Aorta (tissue), 5 donors: ENCODE measurements at regions not wholly inside any gene's neighbourhood (a gene's known extent, or its start where the extent isn't known, plus 50 kb on each side); places are given as distances from the start of the nearest gene placed in this dataset.

Experiments used
- ATAC-seq: fragments of 200-7000 bp; cut with Tn5 transposase; one replicate; pipeline ENCODE4 v1.9.1; 2022; ENCODE audit warnings: moderate library complexity; ENCODE audit not compliant: low FRiP score
- DNase-seq, 2 donors: peaks; one replicate each; pipeline ENCODE4 v3.0.0-alpha.2; 2020
- H3K27ac ChIP-seq, 2 donors: one replicate each; pipeline ENCODE4 v1.5.1; 2013; ENCODE audit warnings: low read length in 2 of 2, mild to moderate bottlenecking in 2 of 2, moderate library complexity in 2 of 2, control low read depth in 1 of 2, inconsistent platforms in 1 of 2, low read depth in 1 of 2
- H3K27me3 ChIP-seq, 2 donors: one replicate each; pipeline ENCODE4 v1.6.1; 2013; ENCODE audit warnings: control low read depth in 1 of 2, low read length in 1 of 2, mild to moderate bottlenecking in 1 of 2, moderate library complexity in 1 of 2; ENCODE audit not compliant: insufficient read depth in 2 of 2, control insufficient read depth in 1 of 2
- H3K36me3 ChIP-seq, 2 donors: one replicate each; pipeline ENCODE4 v1.6.1; 2013; ENCODE audit warnings: control low read depth in 1 of 2, low read length in 1 of 2, mild to moderate bottlenecking in 1 of 2; ENCODE audit not compliant: insufficient read depth in 2 of 2, control insufficient read depth in 1 of 2
- H3K4me1 ChIP-seq, 2 donors: one replicate each; pipeline ENCODE4 v1.6.1; 2013; ENCODE audit warnings: low read length in 2 of 2, control low read depth in 1 of 2, mild to moderate bottlenecking in 1 of 2, moderate library complexity in 1 of 2; ENCODE audit not compliant: insufficient read depth in 2 of 2, control insufficient read depth in 1 of 2
- H3K4me3 ChIP-seq, 2 donors: one replicate each; pipeline ENCODE4 v1.5.1; 2013; ENCODE audit warnings: low read length in 2 of 2, control low read depth in 1 of 2, mild to moderate bottlenecking in 1 of 2
- H3K9me3 ChIP-seq: one replicate; pipeline ENCODE4 v1.6.1; 2013; ENCODE audit warnings: mild to moderate bottlenecking, low read length; ENCODE audit not compliant: control insufficient read depth
- WGBS, 2 donors: extraction: QIAGEN DNeasy Blood & Tissue Kit; methylation state at CpG; one replicate each; pipeline ENCODE4 v1.1.7; 2013; 5-methylcytosine and 5-hydroxymethylcytosine counted together
- intact Hi-C, 2 donors: fragments of 100-400 bp; cut with DNase I; formaldehyde crosslinking; loops; one replicate each; pipeline versions ENCODE4 v1.14.2 to v1.15.0; 2022
- donor health status: healthy with polysubstance abuse.
- donor health status: Bipolar disorder and iron deficiency.
- donor health status: DM: no; HTN: no; CAD: no.
- donor health status: DM: no; HTN: no; CAD: no.
- donor health status: DM: yes; HTN: yes; CAD: no.

DNA sequence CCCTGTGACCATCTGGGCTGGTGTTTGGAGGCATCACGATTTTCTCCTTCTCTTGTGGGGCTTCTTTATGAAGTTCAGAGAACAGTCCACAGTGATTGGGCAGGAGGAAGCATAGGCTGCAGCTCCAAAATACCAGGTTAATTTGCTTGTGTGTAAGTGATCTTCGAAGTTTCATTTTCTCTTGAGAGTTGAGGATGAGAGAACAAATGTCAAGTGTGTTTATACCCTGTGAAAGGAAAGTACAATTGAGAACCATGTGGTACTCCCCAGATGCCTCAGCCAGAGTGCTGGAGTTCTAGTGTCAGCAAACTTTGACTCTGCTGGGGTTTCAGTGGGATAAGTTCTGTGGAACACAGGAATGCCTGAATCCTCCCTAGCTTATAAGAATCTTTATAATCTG, 357.1 kb upstream of the CFAP20DC start:
- DNase-seq = no peak
- WGBS, 2 donors = 75 to 76% methylated on average over 2 of the region's 2 CpGs
- peaks cover 0 to 2% of the 10 kb centered on the region in 2 donors for H3K27me3 ChIP-seq
- H3K4me1 ChIP-seq = no peaks in the 10 kb centered on the region
- ATAC-seq = no peak
- intact Hi-C loops = no loop called here
- H3K4me3 ChIP-seq = no peak overlapping the region
- H3K27ac ChIP-seq = no peak overlapping the region
- no peaks in the 10 kb centered on the region for H3K36me3 ChIP-seq
- no peaks in the 10 kb centered on the region for H3K9me3 ChIP-seq

DNA sequence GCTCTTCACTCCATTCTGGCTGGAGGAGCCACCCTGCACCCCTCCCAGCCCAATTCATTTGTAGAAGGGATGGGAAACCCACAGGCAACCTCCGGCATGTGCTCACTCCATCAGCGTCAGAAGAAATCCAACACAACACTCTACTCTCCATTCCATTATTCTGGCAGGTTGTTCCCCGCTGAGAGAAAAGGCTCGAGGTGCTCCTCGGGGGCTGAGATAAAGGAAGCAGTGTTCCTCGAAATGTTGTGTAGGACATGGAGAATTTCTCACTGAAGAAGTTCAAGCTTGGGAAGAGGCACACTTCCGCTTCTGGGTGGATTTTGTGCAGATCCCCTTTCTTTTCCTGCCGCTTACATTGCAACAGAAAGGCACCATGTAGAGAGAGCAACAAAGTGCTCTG, 355.0 kb upstream of the CFAP20DC start:
- H3K27ac ChIP-seq = no peak overlapping the region
- peaks cover 0 to 2% of the 10 kb centered on the region in 2 donors for H3K27me3 ChIP-seq
- ATAC-seq (no peak), DNase-seq (no peak)
- no peaks in the 10 kb centered on the region for H3K9me3 ChIP-seq
- H3K36me3 ChIP-seq = no peaks in the 10 kb centered on the region
- intact Hi-C loops = no loop called here
- WGBS, 2 donors = 62 to 72% methylated on average over 8 of the region's 8 CpGs
- H3K4me3 ChIP-seq = no peak overlapping the region
- no peaks in the 10 kb centered on the region for H3K4me1 ChIP-seq

DNA sequence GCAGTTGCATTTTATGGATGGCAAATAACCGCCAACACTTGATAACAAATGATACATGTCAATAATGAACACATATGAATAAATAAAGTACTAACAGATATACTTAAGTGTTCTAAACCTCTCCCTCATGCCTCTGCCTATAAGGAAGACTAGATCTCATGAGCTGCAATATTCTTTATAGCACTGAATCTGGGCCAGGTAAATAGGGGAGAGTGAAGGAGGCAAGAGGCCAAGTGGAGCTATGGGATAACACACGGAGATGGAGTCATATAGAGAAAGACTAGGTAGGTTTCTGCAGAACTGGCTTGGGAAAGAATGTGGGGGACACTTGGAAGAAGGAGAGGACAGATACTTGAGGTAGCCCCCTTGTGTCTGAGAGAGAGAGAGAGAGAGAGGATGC, 354.2 kb upstream of the CFAP20DC start:
- Histone ChIP-seq H3K27me3 (no peaks in the 10 kb centered on the region), H3K4me1 (no peaks in the 10 kb centered on the region), H3K36me3 (no peaks in the 10 kb centered on the region), H3K27ac (no peak overlapping the region), H3K9me3 (no peaks in the 10 kb centered on the region), H3K4me3 (no peak overlapping the region)
- no peak for DNase-seq
- 79 to 89% methylated on average over 2 of the region's 2 CpGs for WGBS, 2 donors
- intact Hi-C loops = no loop called here
- no peak for ATAC-seq

DNA sequence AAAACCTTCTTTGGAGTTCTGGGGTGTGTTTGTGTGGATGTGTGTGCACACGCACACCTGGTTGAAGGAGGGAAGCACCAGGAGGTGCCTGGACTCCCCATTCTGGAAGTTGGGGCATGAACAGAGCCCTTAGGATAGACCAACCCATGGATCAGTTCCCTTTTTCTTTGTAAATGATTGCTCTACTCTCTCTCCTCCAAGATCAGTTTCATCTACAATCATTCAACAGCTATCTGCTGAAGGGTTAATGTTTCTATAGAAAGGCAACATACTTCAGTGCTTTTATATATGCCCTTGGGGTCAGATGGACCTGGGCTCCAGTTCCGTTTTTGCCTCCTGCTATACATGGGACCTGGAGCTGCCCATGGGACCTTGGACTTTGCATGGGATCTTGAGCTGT, 352.1 kb upstream of the CFAP20DC start:
- H3K4me1 ChIP-seq = no peaks in the 10 kb centered on the region
- no peaks in the 10 kb centered on the region for H3K36me3 ChIP-seq
- no peak overlapping the region for H3K27ac ChIP-seq
- H3K27me3 ChIP-seq = no peaks in the 10 kb centered on the region
- ATAC-seq = no peak
- DNase-seq = no peak
- intact Hi-C loops = no loop called here
- no peak overlapping the region for H3K4me3 ChIP-seq
- WGBS, 2 donors = 62 to 63% methylated on average over 2 of the region's 2 CpGs
- H3K9me3 ChIP-seq = no peaks in the 10 kb centered on the region

DNA sequence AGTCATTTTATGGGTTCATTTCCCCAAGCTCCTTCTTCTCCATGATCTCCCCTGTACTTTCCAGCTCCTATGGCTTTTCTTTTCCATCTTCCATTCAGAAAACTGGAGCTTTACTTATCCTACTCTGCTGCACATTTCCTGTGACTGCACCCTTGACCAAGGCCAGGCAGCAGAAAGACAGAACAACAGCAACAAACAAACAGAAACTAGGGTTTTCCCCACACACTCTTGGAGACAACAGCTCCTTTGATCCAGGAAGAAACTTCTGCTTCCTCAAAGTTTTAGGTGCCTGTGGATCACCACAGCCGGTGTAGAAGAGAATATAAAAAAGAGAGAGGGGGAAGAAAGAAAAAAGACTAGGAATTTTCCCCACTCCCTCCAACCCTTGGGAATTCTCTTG, 342.3 kb upstream of the CFAP20DC start:
- no peaks in the 10 kb centered on the region for H3K36me3 ChIP-seq
- DNase-seq = no peak
- no peaks in the 10 kb centered on the region for H3K27me3 ChIP-seq
- H3K4me1 ChIP-seq = no peaks in the 10 kb centered on the region
- WGBS, 2 donors = 59 to 73% methylated on average over 1 of the region's 1 CpG
- no peak overlapping the region for H3K4me3 ChIP-seq
- intact Hi-C loops = no loop called here
- ATAC-seq = no peak
- H3K27ac ChIP-seq = no peak overlapping the region
- H3K9me3 ChIP-seq = no peaks in the 10 kb centered on the region

DNA sequence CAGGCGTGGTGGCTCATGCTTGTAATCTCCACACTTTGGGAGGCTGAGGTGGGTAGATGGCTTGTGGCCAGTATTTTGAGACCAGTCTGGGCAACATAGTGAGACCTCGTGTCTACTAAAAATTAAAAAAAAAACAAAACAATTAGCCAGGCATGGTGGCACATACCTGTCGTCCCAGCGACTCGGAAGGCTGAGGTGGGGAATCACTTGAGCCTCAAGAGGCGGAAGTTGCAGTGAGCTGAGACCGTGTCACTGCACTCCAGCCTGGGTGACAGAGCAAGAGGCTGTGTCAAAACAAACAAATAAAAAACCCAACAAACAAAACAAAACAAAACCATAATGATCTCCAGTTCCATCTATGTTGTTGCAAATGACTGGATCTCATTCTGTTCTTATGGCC, 341.3 kb upstream of the CFAP20DC start:
- no peaks in the 10 kb centered on the region for H3K36me3 ChIP-seq
- no peak for DNase-seq
- H3K27me3 ChIP-seq = no peaks in the 10 kb centered on the region
- no peak for ATAC-seq
- intact Hi-C loops = no loop called here
- 67 to 82% methylated on average over 7 of the region's 7 CpGs for WGBS, 2 donors
- H3K27ac ChIP-seq = no peak overlapping the region
- H3K9me3 ChIP-seq = no peaks in the 10 kb centered on the region
- no peak overlapping the region for H3K4me3 ChIP-seq
- no peaks in the 10 kb centered on the region for H3K4me1 ChIP-seq

DNA sequence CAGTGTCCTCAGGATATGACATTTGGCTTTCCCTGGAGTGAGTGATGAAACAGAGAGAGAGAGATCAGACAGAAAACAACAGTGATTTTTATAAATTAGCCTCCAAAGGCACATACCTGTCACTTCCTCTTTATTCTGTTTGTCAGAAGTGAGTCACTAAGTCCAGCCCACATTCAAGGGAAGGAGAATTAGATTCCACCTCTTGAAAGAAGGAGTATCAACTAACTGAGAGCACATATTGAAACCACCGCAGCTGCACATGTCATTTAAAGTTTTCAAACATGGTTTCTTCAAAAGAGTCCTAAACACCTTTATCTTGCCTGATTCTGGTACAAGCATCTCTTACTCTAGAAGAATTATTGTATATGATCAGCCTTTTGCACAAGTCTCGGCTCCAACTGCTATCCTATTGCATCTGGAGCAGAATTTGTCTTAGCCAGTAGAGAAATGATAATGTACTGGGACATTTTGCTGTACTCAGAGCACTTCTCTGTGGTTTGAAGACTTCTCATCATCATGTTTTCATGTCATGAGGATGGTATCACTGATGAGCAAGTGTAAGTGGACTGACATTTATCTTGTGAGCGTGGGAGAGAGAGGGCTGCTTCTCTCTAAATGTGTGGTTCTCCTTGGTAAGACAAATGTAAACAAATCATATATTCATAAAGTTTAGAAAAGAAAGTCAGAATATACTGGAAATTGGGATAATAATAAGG, 338.9 kb upstream of the CFAP20DC start:
- intact Hi-C loops = no loop called here
- Histone ChIP-seq H3K4me3 (no peak overlapping the region), H3K36me3 (no peaks in the 10 kb centered on the region), H3K4me1 (no peaks in the 10 kb centered on the region), H3K27me3 (no peaks in the 10 kb centered on the region), H3K9me3 (no peaks in the 10 kb centered on the region), H3K27ac (no peak overlapping the region)
- 86 to 89% methylated on average over 3 of the region's 3 CpGs for WGBS, 2 donors
- DNase-seq = no peak
- no peak for ATAC-seq

DNA sequence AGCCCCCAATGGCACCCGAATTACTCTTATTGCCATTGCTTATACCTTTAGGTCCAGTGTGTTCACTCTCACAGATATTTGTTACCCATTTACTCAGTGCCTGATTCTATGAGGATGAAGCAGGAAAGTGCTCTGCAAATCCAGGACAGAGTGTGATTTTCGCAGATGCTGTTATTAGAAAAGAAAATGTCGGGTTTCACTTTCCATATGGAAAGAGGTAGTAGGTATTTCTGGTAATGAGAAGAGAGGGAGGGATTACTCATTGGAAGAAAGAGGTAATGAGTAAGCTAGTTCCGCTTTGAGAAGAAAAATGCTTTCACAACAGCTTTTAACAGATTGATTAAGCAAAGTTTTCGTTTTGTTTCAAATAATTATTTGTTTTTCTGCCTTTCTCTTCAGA, 336.3 kb upstream of the CFAP20DC start:
- no peak overlapping the region for H3K4me3 ChIP-seq
- 83 to 87% methylated on average over 5 of the region's 5 CpGs for WGBS, 2 donors

DNA sequence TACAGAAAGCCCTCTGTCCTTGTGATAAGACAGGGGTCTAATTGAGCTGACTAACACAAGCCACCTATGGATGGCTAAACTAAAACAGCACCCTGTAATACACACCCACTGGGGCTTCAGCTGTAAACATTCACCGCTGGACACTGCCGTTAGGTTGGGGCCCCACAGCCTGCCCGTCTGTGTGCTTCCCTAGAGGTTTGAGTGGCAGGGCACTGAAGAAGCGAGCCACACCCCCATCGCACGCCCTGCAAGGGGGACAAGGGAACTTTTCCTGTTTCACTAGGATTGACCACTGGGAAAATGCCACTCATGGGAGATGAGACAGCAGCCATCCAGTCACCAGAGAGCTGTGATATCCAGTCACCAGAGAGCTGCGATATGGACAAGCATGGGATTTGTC, 335.7 kb upstream of the CFAP20DC start:
- H3K27ac ChIP-seq = no peak overlapping the region
- WGBS, 2 donors = 74 to 84% methylated on average over 7 of the region's 7 CpGs
- no peaks in the 10 kb centered on the region for H3K4me1 ChIP-seq
- ATAC-seq (no peak), DNase-seq (no peak)
- H3K9me3 ChIP-seq = no peaks in the 10 kb centered on the region
- H3K36me3 ChIP-seq = no peaks in the 10 kb centered on the region
- no peak overlapping the region for H3K4me3 ChIP-seq
- H3K27me3 ChIP-seq = no peaks in the 10 kb centered on the region
- intact Hi-C loops = no loop called here

More for the DNA sequence above, 336.3 kb upstream of the CFAP20DC start:
- DNase-seq (no peak), ATAC-seq (no peak)
- Histone ChIP-seq H3K4me1 (no peaks in the 10 kb centered on the region), H3K36me3 (no peaks in the 10 kb centered on the region), H3K27me3 (no peaks in the 10 kb centered on the region), H3K9me3 (no peaks in the 10 kb centered on the region), H3K27ac (no peak overlapping the region)
- intact Hi-C loops = no loop called here
